Ovary (tissue), 7 donors: ENCODE measurements at regions not wholly inside any gene's neighbourhood (a gene's known extent, or its start where the extent isn't known, plus 50 kb on each side); places are given as distances from the start of the nearest gene placed in this dataset.

Source experiments
- DNase-seq, 5 donors: peaks; one replicate each; pipeline ENCODE4 v3.0.0-alpha.2; 2019 to 2020
- H3K27ac ChIP-seq, 2 donors: fragments of 200-600 bp; one replicate each; pipeline versions ENCODE4 v1.5.1 to v1.8.0; 2019 to 2022
- H3K27me3 ChIP-seq: fragments of 200-600 bp; one replicate; pipeline ENCODE4 v1.8.0; 2022
- H3K36me3 ChIP-seq: fragments of 200-600 bp; sonication (generic); one replicate; pipeline ENCODE4 v1.5.1; 2019
- H3K4me1 ChIP-seq: one replicate; pipeline ENCODE4 v1.8.1; 2013; ENCODE audit warnings: mild to moderate bottlenecking, moderate library complexity; ENCODE audit not compliant: insufficient read depth
- H3K4me3 ChIP-seq: fragments of 200-600 bp; sonication (generic); one replicate; pipeline ENCODE4 v1.5.1; 2017
- H3K9me3 ChIP-seq, 2 donors: fragments of 200-600 bp in 1 of 2; sonication (generic) in 1 of 2; one replicate each; pipeline versions ENCODE4 v1.5.1 to v1.8.1; 2013 to 2019; ENCODE audit warnings: mild to moderate bottlenecking in 1 of 2, moderate library complexity in 1 of 2
- CTCF ChIP-seq, 3 donors: fragments of 450-650 bp in 2 of 3; fragments of 200-600 bp in 1 of 3; IDR thresholded peaks; one replicate each; pipeline versions ENCODE4 v1.5.1 to v1.8.0; 2016 to 2022; ENCODE audit warnings: antibody characterized with exemption in 3 of 3, mild to moderate bottlenecking in 1 of 3
- EP300 ChIP-seq: sonication (generic); formaldehyde crosslinking; IDR thresholded peaks from one replicate; pipeline ENCODE4 v1.6.1; 2017; ENCODE audit warnings: antibody characterized with exemption
- POLR2A ChIP-seq: fragments of 450-650 bp; IDR thresholded peaks from one replicate; pipeline ENCODE4 v1.6.1; 2017; ENCODE audit warnings: antibody characterized with exemption, mild to moderate bottlenecking, moderate library complexity
- WGBS, 3 donors: extraction: QIAGEN DNeasy Blood & Tissue Kit in 1 of 3; methylation state at CpG; one replicate each; pipeline versions ENCODE4 v1.1.5 to v1.1.7; 2013 to 2017; 5-methylcytosine and 5-hydroxymethylcytosine counted together
- intact Hi-C, 4 donors: fragments of 100-400 bp; cut with DNase I; formaldehyde crosslinking; loops; one replicate each; pipeline versions ENCODE4 v1.11.0 to v1.15.1; 2022 to 2023
- donor health status: DM: no; HTN: no; CAD: no; lungs with moderate emphysema.
- donor health status: DM: no; HTN: no; CAD: no.
- donor health status: Bipolar disorder and iron deficiency.
- donor health status: DM: no; HTN: no; CAD: no.
- donor health status: DM: yes; HTN: yes; CAD: no.

- intact Hi-C loops: no loop called here
- no peak for DNase-seq
- no peaks in the 10 kb centered on the region for H3K9me3 ChIP-seq
Measured at GRCh38 chr5:133700251-133700650, 87.9 kb upstream of the FSTL4 start.

GRCh38 chr5:133698646-133699526, 86.5 kb upstream of the FSTL4 start:
- no peaks in the 10 kb centered on the region for H3K27me3 ChIP-seq
- WGBS, 3 donors: 80 to 90% (median 86%) methylated on average over 10 of the region's 10 CpGs
- intact Hi-C loops: no loop called here
- no peaks in the 10 kb centered on the region for H3K36me3 ChIP-seq
- TF ChIP-seq EP300: no peak
- no peak for TF ChIP-seq POLR2A
- no peak for TF ChIP-seq CTCF (IDR thresholded peaks at IDR 0.05)
- no peak overlapping the region for H3K27ac ChIP-seq
- no peaks in the 10 kb centered on the region for H3K4me1 ChIP-seq
- no peak for DNase-seq
- H3K9me3 ChIP-seq: no peaks in the 10 kb centered on the region
- no peak overlapping the region for H3K4me3 ChIP-seq

More at GRCh38 chr5:133700251-133700650, 87.9 kb upstream of the FSTL4 start:
- 72 to 92% (median 88%) methylated on average over 2 of the region's 2 CpGs for WGBS, 3 donors
- TF ChIP-seq POLR2A (no peak), CTCF (IDR thresholded peaks at IDR 0.05) (no peak), EP300 (no peak)
- Histone ChIP-seq H3K4me3 (no peak overlapping the region), H3K36me3 (no peaks in the 10 kb centered on the region), H3K27me3 (no peaks in the 10 kb centered on the region), H3K27ac (no peak overlapping the region), H3K4me1 (no peaks in the 10 kb centered on the region)

- no peaks in the 10 kb centered on the region for H3K36me3 ChIP-seq
- TF ChIP-seq POLR2A: no peak
- no peak for TF ChIP-seq EP300
- no peak for TF ChIP-seq CTCF (IDR thresholded peaks at IDR 0.05)
- DNase-seq: no peak
- intact Hi-C loops: no loop called here
- H3K27ac ChIP-seq: no peak overlapping the region
- no peaks in the 10 kb centered on the region for H3K9me3 ChIP-seq
- H3K4me1 ChIP-seq: no peaks in the 10 kb centered on the region
- WGBS, 3 donors: 87 to 96% (median 91%) methylated on average over 3 of the region's 3 CpGs
- no peak overlapping the region for H3K4me3 ChIP-seq
- no peaks in the 10 kb centered on the region for H3K27me3 ChIP-seq
Measured at GRCh38 chr5:133698259-133698554, 85.9 kb upstream of the FSTL4 start.

GRCh38 chr5:133697536-133698258, 85.4 kb upstream of the FSTL4 start:
- Histone ChIP-seq H3K9me3 (no peaks in the 10 kb centered on the region), H3K4me3 (no peak overlapping the region), H3K27ac (no peak overlapping the region), H3K36me3 (no peaks in the 10 kb centered on the region), H3K27me3 (no peaks in the 10 kb centered on the region), H3K4me1 (no peaks in the 10 kb centered on the region)
- TF ChIP-seq EP300: no peak
- no peak for TF ChIP-seq POLR2A
- no peak for TF ChIP-seq CTCF (IDR thresholded peaks at IDR 0.05)
- DNase-seq: no peak
- intact Hi-C loops: no loop called here
- WGBS, 3 donors: 68 to 76% (median 71%) methylated on average over 8 of the region's 8 CpGs
